ENCODE measurements at regions not wholly inside any gene's neighbourhood (a gene's known extent, or its start where the extent isn't known, plus 50 kb on each side); places are given as distances from the start of the nearest gene placed in this dataset.
"Not testable (repeated sequence)": the region's sequence is repeated elsewhere in the genome, so short reads cannot be mapped to it uniquely, and the experiment has no call there.

DNA sequence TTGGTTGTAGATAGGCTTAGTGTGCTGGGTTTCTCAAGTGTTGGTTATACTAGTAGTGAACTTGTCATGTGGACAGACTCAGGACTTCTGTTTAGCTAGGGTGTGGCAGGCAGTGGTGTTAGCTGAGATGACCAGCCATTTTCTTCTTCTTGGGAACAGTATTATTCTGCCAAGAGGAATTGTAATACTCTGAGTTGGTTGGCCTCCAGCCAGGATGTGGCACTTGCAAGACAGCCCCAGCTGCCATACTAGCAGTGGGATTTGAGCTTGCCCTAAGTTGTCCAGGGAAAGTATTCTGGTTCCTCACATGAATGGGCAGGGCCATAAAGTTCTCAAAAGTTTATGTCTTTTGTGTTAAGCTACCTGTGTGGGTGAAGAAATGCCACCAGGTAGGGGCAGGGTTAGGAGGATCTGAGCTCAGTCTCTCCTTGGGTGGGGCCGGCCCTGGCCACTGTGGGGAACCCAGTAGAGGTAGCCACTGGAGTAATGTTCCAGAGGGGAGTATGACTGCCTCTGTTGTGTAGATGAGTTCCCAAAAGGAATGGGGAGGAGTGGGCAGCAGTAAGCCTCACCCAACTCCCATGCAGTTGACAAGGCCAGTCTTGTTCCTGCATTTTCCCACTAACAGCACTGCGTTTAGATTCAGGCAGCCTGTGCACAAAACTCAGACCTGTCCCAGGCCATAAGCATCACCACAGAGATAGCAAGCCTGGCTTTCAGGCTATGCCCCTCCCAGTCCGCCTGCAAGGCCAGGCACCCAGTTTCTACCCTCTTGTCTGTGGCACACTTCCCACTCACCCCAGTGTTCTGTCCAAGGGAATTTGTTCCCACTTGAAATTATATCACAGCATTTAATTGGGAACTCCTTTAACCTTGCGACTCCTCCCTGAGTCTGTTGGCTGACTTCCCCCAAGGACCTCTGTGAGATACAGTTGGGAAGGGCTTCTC, 250.7 kb downstream of the ANXA1 start:
- H3K27ac Mint-ChIP-seq: no peak overlapping the region
- H3K4me1 Mint-ChIP-seq: peaks cover 0 to 1% (median 0%) of the 10 kb centered on the region in 3 donors
- no peak overlapping the region for H3K4me3 Mint-ChIP-seq
- H3K36me3 Mint-ChIP-seq: no peaks in the 10 kb centered on the region
- no peaks in the 10 kb centered on the region for H3K27me3 Mint-ChIP-seq
- H3K9me3 Mint-ChIP-seq: peaks cover 0 to 12% (median 2%) of the 10 kb centered on the region in 3 donors

DNA sequence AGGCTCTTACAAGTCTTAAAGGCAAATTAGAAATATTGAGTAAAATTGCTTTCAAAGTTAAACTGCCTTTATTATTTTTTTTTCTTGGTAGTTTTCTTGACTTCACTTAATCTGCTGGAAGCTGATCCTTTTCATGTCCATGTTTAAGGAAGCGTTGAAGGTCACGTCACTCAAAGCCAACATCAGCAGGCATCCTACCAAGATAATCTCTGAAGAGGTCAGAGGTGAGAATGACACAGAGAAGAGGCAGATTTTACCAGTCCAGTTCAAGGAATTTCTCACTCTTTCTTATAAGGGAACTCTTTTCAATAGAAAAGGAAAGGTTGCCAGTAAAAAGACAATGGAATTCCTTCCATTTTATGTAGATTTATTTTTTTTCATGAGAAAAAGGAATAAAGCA, 259.8 kb downstream of the ANXA1 start:
- Mint-ChIP-seq H3K4me1 (no peaks in the 10 kb centered on the region), H3K27ac (no peak overlapping the region), H3K36me3 (no peaks in the 10 kb centered on the region), H3K9me3 (peaks cover 0 to 2% (median 0%) of the 10 kb centered on the region in 3 donors), H3K4me3 (no peak overlapping the region), H3K27me3 (no peaks in the 10 kb centered on the region)

DNA sequence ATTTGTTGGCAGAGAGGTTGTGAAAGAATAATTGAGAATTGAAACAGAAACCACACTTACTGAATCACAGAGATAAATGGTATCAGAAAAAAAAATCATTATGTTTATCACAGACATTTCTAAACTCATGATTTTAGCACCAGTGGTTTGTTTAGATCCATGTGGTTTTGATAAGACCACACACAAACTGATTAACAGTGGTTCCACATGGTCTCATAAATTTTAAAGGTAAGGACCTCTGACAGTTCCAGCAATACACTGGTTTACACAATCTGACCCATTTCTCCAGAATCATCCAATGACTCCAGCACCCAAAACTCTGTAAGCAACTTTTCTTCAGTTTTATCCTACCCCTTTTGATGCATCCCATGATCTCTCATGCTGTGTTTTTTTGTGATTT, 261.2 kb downstream of the ANXA1 start:
- H3K4me1 Mint-ChIP-seq: no peaks in the 10 kb centered on the region
- H3K36me3 Mint-ChIP-seq: no peaks in the 10 kb centered on the region
- H3K4me3 Mint-ChIP-seq: no peak overlapping the region
- H3K27me3 Mint-ChIP-seq: no peaks in the 10 kb centered on the region
- H3K27ac Mint-ChIP-seq: no peak overlapping the region
- H3K9me3 Mint-ChIP-seq: peaks cover 0 to 5% (median 2%) of the 10 kb centered on the region in 3 donors

DNA sequence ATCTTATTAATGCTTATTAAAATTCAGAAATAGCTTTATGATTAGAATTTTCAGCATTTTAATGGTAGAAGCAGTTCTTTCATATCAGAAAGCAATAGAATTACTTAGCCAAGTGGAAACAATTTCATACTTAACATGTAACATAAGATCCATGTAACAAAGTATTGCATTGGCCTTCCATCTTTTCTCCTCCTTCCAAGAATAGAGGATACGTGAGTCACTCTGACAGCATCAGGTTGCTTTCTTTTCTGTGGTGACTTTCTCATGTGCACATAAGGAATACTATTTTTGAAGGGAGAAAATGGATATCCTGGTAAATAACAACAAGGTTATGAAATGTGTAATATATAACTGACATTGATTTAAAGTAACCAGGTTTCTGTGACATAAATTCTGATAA, 272.2 kb downstream of the ANXA1 start:
- H3K27ac Mint-ChIP-seq: no peak overlapping the region
- H3K9me3 Mint-ChIP-seq: peaks cover 0 to 4% (median 0%) of the 10 kb centered on the region in 3 donors

DNA sequence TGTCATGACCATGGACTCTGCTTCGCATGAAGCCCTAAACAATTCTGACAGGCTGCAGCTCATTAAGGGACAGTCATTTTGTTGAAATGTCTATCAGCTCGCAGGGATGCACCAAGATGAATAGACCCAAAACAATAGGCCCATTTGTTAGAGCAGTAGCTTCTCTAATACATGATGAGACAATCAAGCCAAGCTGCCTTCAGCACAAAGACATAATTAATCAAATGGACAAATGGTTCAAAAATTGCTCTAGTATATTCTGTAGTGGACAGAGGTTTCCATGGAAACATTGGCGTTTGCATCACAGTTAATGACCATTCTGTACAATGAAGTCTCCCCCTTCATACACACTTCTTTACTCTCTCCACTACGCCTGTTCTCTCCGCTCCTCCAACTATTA, 274.6 kb downstream of the ANXA1 start:
- H3K27ac Mint-ChIP-seq: no peak overlapping the region
- no peaks in the 10 kb centered on the region for H3K27me3 Mint-ChIP-seq
- peaks cover 0 to 4% (median 0%) of the 10 kb centered on the region in 3 donors for H3K9me3 Mint-ChIP-seq
- no peaks in the 10 kb centered on the region for H3K4me1 Mint-ChIP-seq
- no peaks in the 10 kb centered on the region for H3K36me3 Mint-ChIP-seq
- H3K4me3 Mint-ChIP-seq: no peak overlapping the region

More for the DNA sequence above, 272.2 kb downstream of the ANXA1 start:
- H3K36me3 Mint-ChIP-seq: no peaks in the 10 kb centered on the region
- H3K27me3 Mint-ChIP-seq: no peaks in the 10 kb centered on the region
- H3K4me3 Mint-ChIP-seq: no peak overlapping the region
- H3K4me1 Mint-ChIP-seq: peaks cover 0 to 1% (median 0%) of the 10 kb centered on the region in 3 donors

DNA sequence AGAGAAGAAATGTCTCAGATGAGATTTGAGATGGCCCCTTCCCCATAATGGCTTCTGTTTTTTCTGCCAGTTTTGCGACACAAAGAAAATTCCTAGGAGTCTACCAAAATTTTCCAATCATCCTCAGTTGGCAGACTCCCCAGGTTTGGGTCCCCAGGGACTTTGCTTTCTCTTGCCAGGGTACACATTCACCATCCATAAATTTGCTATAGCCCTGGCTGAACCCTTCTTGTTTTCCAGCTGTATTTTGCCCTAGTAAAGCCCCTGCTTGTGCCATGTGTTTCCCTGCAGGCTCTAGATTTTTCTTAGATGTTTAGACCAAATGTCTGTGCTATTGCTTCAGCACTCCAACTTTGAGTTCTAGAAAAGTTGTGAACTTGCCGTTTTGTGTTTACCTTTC, 283.2 kb downstream of the ANXA1 start:
- Mint-ChIP-seq H3K36me3 (no peaks in the 10 kb centered on the region), H3K4me1 (no peaks in the 10 kb centered on the region), H3K27me3 (no peaks in the 10 kb centered on the region), H3K27ac (no peak overlapping the region), H3K9me3 (peaks cover 0 to 1% (median 0%) of the 10 kb centered on the region in 3 donors), H3K4me3 (no peak overlapping the region)

DNA sequence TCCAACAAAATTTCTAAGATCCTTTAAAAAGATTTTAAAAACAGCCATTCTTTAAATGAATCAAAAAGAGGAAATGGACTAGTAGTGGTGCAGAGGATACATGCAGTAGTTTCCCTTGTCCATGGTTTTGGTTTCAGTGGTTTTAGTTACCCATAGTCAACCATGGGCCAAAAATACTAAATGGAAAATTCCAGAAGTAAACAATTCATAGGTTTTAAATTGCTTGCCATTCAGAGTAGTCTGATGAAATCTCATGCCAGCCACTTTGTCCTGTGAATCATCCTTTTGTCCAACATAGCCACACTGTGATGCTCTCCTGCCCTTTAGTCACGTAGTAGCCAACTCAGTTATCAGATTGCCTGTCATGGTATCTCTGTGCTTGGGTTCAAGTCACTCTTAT, 286.1 kb downstream of the ANXA1 start:
- no peaks in the 10 kb centered on the region for H3K36me3 Mint-ChIP-seq
- no peaks in the 10 kb centered on the region for H3K4me1 Mint-ChIP-seq
- H3K9me3 Mint-ChIP-seq: peaks cover 0 to 3% (median 1%) of the 10 kb centered on the region in 3 donors
- no peak overlapping the region for H3K4me3 Mint-ChIP-seq
- no peak overlapping the region for H3K27ac Mint-ChIP-seq
- H3K27me3 Mint-ChIP-seq: no peaks in the 10 kb centered on the region

DNA sequence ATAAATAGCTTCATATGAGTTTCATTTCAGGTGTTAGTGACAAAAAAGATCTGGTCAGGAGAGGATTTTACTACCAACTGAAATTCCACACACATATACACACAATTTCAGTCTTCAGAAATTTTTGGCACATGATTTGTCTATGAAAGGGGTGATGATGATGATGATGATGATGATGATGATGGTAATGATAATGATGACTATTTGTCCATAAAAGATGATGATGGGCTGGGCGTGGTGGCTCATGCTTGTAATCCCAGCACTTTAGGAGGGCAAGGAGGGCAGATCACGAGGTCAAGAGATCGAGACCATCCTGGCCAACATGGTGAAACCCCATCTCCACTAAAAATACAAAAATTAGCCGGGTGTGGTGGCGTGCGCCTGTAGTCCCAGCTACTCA, 288.2 kb downstream of the ANXA1 start:
- H3K4me3 Mint-ChIP-seq, H3K9me3 Mint-ChIP-seq, H3K27ac Mint-ChIP-seq, H3K27me3 Mint-ChIP-seq, H3K36me3 Mint-ChIP-seq, H3K4me1 Mint-ChIP-seq: not testable (repeated sequence)

DNA sequence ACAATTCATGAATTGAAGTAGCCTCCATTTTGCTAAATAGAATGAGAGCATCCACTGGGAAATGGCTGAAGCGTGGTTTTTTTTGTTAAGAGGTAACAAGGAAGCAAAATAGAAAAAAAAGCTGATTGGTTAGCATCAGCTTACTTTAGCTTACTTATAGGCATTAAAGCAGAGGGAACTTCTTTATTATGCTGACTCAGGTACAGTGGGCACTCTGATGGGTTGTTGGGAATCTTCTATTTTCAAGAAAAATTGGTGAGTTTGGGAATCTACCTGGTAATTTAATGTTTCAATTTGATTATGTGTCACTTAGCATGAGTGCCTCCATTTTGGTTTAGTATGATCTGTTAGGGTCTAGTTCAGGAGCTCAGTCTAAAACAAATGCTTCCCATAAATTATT, 289.6 kb downstream of the ANXA1 start:
- H3K27me3 Mint-ChIP-seq: no peaks in the 10 kb centered on the region
- no peaks in the 10 kb centered on the region for H3K36me3 Mint-ChIP-seq
- peaks cover 0 to 2% (median 0%) of the 10 kb centered on the region in 3 donors for H3K4me1 Mint-ChIP-seq
- no peak overlapping the region for H3K4me3 Mint-ChIP-seq
- H3K27ac Mint-ChIP-seq: no peak overlapping the region
- peaks cover 0 to 3% (median 1%) of the 10 kb centered on the region in 3 donors for H3K9me3 Mint-ChIP-seq

DNA sequence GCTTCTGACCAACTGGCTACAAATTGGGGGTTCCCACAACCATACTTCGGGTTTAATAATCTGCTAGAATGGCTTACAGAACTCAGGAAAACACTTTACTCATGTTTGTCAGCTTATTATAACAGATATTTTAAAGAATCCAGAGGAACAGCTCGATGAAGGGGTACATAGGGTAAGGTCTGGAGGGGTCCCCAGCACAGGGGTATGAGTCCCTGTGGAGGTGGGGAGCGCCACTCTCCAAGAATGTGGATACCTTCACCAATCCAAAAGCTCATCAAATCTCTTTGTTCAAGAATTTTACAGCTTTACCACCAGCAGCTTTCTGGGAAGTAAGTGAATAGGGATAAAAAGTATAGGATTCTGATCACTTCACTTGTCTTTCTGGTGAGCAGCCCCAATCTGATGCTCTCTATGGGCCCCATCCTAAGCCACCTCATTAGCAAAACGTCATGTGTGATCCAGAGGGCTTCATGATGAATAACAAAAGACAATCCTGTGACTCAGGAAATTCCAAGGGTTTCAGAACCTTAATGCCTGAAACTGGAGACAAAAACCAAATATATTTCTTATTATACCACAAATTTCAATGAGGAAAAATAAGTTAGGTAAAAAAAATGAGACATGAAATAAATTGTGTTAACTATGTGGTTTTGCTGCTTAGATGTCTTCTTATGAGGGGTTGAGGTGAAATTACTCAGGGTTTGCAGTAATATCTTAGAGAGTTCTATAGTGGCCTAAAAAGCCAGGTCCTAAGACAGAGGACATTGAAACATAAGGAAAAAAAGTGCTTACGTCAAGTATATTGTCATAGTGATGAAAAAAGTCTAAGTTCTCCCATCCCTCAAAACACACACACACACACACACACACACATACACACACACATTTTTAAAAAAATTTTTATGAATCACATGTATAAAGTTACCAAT, 290.5 kb downstream of the ANXA1 start:
- Mint-ChIP-seq H3K9me3 (peaks cover 0 to 3% (median 1%) of the 10 kb centered on the region in 3 donors), H3K27me3 (no peaks in the 10 kb centered on the region), H3K36me3 (no peaks in the 10 kb centered on the region), H3K27ac (no peak overlapping the region), H3K4me1 (peaks cover 0 to 2% (median 0%) of the 10 kb centered on the region in 3 donors), H3K4me3 (no peak overlapping the region)

DNA sequence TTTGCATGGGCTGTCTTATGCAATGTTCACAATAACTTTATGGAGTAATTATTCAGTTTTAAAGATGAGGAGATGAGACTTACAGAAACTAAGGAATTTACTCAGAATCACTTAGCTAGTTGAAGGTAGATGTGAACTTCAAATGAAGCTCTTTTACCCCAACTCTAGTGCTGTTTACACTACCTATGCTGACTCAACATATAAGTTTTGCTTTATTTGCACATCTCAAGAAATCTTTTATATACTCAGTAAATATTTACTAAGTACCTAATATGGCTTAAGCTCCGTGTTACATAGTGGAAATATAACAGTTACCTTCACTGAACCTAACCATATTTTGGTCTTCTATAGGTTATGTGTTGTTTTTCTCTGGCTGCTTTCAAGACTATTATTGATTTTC, 293.2 kb downstream of the ANXA1 start:
- H3K9me3 Mint-ChIP-seq: peaks cover 1 to 3% (median 1%) of the 10 kb centered on the region in 3 donors
- H3K27ac Mint-ChIP-seq: no peak overlapping the region
- no peaks in the 10 kb centered on the region for H3K36me3 Mint-ChIP-seq
- H3K27me3 Mint-ChIP-seq: no peaks in the 10 kb centered on the region
- no peak overlapping the region for H3K4me3 Mint-ChIP-seq
- peaks cover 0 to 2% (median 0%) of the 10 kb centered on the region in 3 donors for H3K4me1 Mint-ChIP-seq

DNA sequence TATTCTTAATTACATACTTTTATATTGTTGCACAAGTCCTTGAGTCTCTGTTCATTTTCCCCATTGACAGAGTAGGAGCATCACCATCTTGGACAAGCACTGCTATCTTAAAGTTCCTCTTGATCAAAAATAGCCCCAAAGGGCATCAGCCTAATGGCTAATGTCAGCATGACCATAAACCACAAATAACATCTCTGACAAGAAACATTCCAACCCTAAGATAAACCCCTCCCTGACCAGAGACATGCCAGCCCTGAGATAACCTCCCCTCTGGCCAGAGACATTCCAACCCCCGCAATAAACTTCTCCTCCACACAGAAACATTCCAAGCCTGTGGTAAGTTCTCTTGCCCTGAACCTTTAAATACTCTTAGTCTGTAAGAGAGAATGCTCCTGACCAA, 293.7 kb downstream of the ANXA1 start:
- not testable (repeated sequence) for H3K9me3 Mint-ChIP-seq, H3K27me3 Mint-ChIP-seq, H3K36me3 Mint-ChIP-seq, H3K4me1 Mint-ChIP-seq, H3K4me3 Mint-ChIP-seq, H3K27ac Mint-ChIP-seq

DNA sequence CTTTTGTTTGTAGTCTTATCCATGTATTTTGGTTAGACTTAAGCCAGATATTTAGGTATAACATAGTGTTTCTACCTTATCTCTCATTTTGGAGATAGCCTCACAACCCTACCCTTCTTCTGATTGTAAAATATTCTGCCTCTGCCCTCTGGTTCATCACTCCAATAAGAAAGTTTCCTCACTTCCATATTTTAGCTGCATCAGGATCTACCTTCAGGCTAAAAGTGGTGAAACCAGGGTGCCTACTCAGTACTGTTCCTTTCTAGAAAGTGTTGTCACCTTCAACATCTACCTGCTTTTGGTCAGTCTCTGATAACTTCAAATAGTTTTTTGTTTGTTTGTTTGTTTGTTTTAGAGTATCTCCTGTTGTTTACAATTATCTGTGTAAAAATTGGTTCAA, 294.6 kb downstream of the ANXA1 start:
- Mint-ChIP-seq H3K27me3 (no peaks in the 10 kb centered on the region), H3K9me3 (peaks cover 0 to 1% (median 1%) of the 10 kb centered on the region in 3 donors), H3K27ac (no peak overlapping the region), H3K4me1 (peaks cover 0 to 2% (median 0%) of the 10 kb centered on the region in 3 donors), H3K36me3 (no peaks in the 10 kb centered on the region), H3K4me3 (no peak overlapping the region)

DNA sequence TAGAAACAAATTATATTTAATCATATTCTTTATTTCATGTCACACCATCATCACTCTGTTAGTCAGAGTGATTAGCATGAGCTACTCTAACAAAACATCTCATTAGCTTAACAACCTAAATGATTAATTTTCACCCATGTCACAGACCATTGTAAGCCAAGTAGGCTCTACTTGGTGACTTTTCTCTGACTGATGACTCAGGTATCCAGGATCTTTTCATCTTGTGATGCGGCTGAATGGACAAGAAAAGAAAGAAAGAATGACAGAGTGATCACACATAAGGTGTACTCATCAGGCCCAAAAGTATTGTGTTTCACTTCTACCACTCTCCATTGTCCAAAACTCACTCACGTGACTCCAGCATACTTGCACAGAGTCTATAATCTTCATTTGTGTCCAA, 299.3 kb downstream of the ANXA1 start:
- Mint-ChIP-seq H3K4me3 (no peak overlapping the region), H3K36me3 (no peaks in the 10 kb centered on the region), H3K27ac (no peak overlapping the region), H3K4me1 (no peaks in the 10 kb centered on the region), H3K27me3 (no peaks in the 10 kb centered on the region), H3K9me3 (peaks cover 0 to 1% (median 1%) of the 10 kb centered on the region in 3 donors)

DNA sequence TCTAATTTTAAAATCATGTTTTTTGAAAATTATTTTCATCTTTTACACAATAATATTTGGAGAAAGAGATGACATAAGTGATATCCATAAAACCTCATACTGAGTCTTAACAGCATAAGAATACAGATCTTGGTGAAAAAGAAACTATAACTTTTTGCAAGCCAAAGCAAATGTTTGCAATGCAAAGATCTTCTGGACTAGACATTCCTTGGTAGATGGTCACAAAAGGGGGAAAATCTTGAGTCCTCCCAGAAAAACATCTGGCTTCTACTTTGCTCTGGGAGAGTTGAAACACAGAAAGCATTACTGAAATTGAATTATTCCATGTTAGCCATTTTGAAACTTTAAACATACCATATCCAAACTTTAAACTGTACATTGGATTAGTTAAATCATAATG, 308.2 kb downstream of the ANXA1 start:
- no peak overlapping the region for H3K4me3 Mint-ChIP-seq
- H3K27me3 Mint-ChIP-seq: no peaks in the 10 kb centered on the region
- no peaks in the 10 kb centered on the region for H3K36me3 Mint-ChIP-seq
- peaks cover 2 to 6% (median 2%) of the 10 kb centered on the region in 3 donors for H3K9me3 Mint-ChIP-seq
- no peak overlapping the region for H3K27ac Mint-ChIP-seq
- no peaks in the 10 kb centered on the region for H3K4me1 Mint-ChIP-seq

All from IgD-negative memory B cell (primary cell).